ENCODE measurements at regions not wholly inside any gene's neighbourhood (a gene's known extent, or its start where the extent isn't known, plus 50 kb on each side); places are given as distances from the start of the nearest gene placed in this dataset.

- Mint-ChIP-seq H3K27ac (no peak overlapping the region), H3K9me3 (peaks cover 16% of the 10 kb centered on the region), H3K27me3 (peaks cover 7% of the 10 kb centered on the region), H3K4me3 (no peak overlapping the region), H3K4me1 (peaks cover 11% of the 10 kb centered on the region), H3K36me3 (ENCODE audit: low read depth) (no peaks in the 10 kb centered on the region)
- DNase-seq, result no peak
- intact Hi-C loops (cut with micrococcal nuclease), result no loop called here
These were observed 141.6 kb upstream of the CYP1B1 start for GRCh38 chr2:38217401-38218188.

GRCh38 chr2:38216886-38217285 lies 140.9 kb upstream of the CYP1B1 start:
- peaks cover 7% of the 10 kb centered on the region for H3K27me3 Mint-ChIP-seq
- no peak overlapping the region for H3K27ac Mint-ChIP-seq
- intact Hi-C loops (cut with micrococcal nuclease), result no loop called here
- DNase-seq, result no peak
- H3K9me3 Mint-ChIP-seq, result peaks cover 16% of the 10 kb centered on the region
- no peaks in the 10 kb centered on the region for H3K36me3 Mint-ChIP-seq (ENCODE audit: low read depth)
- no peak overlapping the region for H3K4me3 Mint-ChIP-seq
- peaks cover 11% of the 10 kb centered on the region for H3K4me1 Mint-ChIP-seq

- Mint-ChIP-seq H3K27ac (no peak overlapping the region), H3K4me1 (peaks cover 11% of the 10 kb centered on the region), H3K27me3 (peaks cover 14% of the 10 kb centered on the region), H3K4me3 (no peak overlapping the region), H3K9me3 (peaks cover 16% of the 10 kb centered on the region), H3K36me3 (ENCODE audit: low read depth) (no peaks in the 10 kb centered on the region)
- intact Hi-C loops (cut with micrococcal nuclease), result no loop called here
- DNase-seq, result no peak
These were observed 140.0 kb upstream of the CYP1B1 start for GRCh38 chr2:38215993-38216392.

GRCh38 chr2:38215522-38215921 lies 139.6 kb upstream of the CYP1B1 start:
- peaks cover 16% of the 10 kb centered on the region for H3K9me3 Mint-ChIP-seq
- H3K27ac Mint-ChIP-seq, result no peak overlapping the region

GRCh38 chr2:38214209-38214717 lies 138.3 kb upstream of the CYP1B1 start:
- H3K4me1 Mint-ChIP-seq, result peaks cover 11% of the 10 kb centered on the region
- intact Hi-C loops (cut with micrococcal nuclease), result no loop called here
- no peak overlapping the region for H3K27ac Mint-ChIP-seq

More at GRCh38 chr2:38215522-38215921, 139.6 kb upstream of the CYP1B1 start:
- intact Hi-C loops (cut with micrococcal nuclease), result no loop called here
- no peak for DNase-seq
- H3K4me3 Mint-ChIP-seq, result no peak overlapping the region
- peaks cover 11% of the 10 kb centered on the region for H3K4me1 Mint-ChIP-seq
- H3K36me3 Mint-ChIP-seq (ENCODE audit: low read depth), result no peaks in the 10 kb centered on the region
- H3K27me3 Mint-ChIP-seq, result peaks cover 14% of the 10 kb centered on the region

GRCh38 chr2:38213619-38214167 lies 137.7 kb upstream of the CYP1B1 start:
- peaks cover 11% of the 10 kb centered on the region for H3K4me1 Mint-ChIP-seq
- DNase-seq, result peak; percentile 58
- peak overlapping the region; percentile 34 for H3K27ac Mint-ChIP-seq
- peak overlapping the region; percentile 9 for H3K4me3 Mint-ChIP-seq
- intact Hi-C loops (cut with micrococcal nuclease), result no loop called here
- peaks cover 9% of the 10 kb centered on the region for H3K9me3 Mint-ChIP-seq
- peaks cover 17% of the 10 kb centered on the region for H3K27me3 Mint-ChIP-seq
- no peaks in the 10 kb centered on the region for H3K36me3 Mint-ChIP-seq (ENCODE audit: low read depth)

More at GRCh38 chr2:38214209-38214717, 138.3 kb upstream of the CYP1B1 start:
- Mint-ChIP-seq H3K4me3 (no peak overlapping the region), H3K9me3 (peaks cover 9% of the 10 kb centered on the region), H3K27me3 (peaks cover 15% of the 10 kb centered on the region), H3K36me3 (ENCODE audit: low read depth) (no peaks in the 10 kb centered on the region)
- peak; percentile 64 for DNase-seq

GRCh38 chr2:38212312-38212711 lies 136.4 kb upstream of the CYP1B1 start:
- no peak for DNase-seq
- H3K27ac Mint-ChIP-seq, result no peak overlapping the region
- H3K4me1 Mint-ChIP-seq, result peaks cover 11% of the 10 kb centered on the region
- intact Hi-C loops (cut with micrococcal nuclease), result no loop called here
- no peaks in the 10 kb centered on the region for H3K36me3 Mint-ChIP-seq (ENCODE audit: low read depth)
- peaks cover 15% of the 10 kb centered on the region for H3K27me3 Mint-ChIP-seq
- no peak overlapping the region for H3K4me3 Mint-ChIP-seq
- peaks cover 9% of the 10 kb centered on the region for H3K9me3 Mint-ChIP-seq

- Mint-ChIP-seq H3K4me3 (no peak overlapping the region), H3K27ac (no peak overlapping the region), H3K36me3 (ENCODE audit: low read depth) (no peaks in the 10 kb centered on the region), H3K4me1 (no peaks in the 10 kb centered on the region), H3K9me3 (no peaks in the 10 kb centered on the region), H3K27me3 (peaks cover 34% of the 10 kb centered on the region)
- intact Hi-C loops (cut with micrococcal nuclease), result no loop called here
- no peak for DNase-seq
These were observed 131.2 kb upstream of the CYP1B1 start for GRCh38 chr2:38207168-38207567.

- intact Hi-C loops (cut with micrococcal nuclease), result no loop called here
- peaks cover 38% of the 10 kb centered on the region for H3K27me3 Mint-ChIP-seq
- no peak overlapping the region for H3K27ac Mint-ChIP-seq
- H3K9me3 Mint-ChIP-seq, result no peaks in the 10 kb centered on the region
- no peak overlapping the region for H3K4me3 Mint-ChIP-seq
- no peaks in the 10 kb centered on the region for H3K36me3 Mint-ChIP-seq (ENCODE audit: low read depth)
- H3K4me1 Mint-ChIP-seq, result no peaks in the 10 kb centered on the region
- DNase-seq, result no peak
These were observed 127.5 kb upstream of the CYP1B1 start for GRCh38 chr2:38203446-38203810.

GRCh38 chr2:38202713-38203445 lies 126.9 kb upstream of the CYP1B1 start:
- no peaks in the 10 kb centered on the region for H3K9me3 Mint-ChIP-seq
- intact Hi-C loops (cut with micrococcal nuclease), result no loop called here
- no peak overlapping the region for H3K4me3 Mint-ChIP-seq
- peaks cover 35% of the 10 kb centered on the region for H3K27me3 Mint-ChIP-seq
- H3K36me3 Mint-ChIP-seq (ENCODE audit: low read depth), result no peaks in the 10 kb centered on the region
- H3K27ac Mint-ChIP-seq, result no peak overlapping the region
- H3K4me1 Mint-ChIP-seq, result no peaks in the 10 kb centered on the region
- DNase-seq, result no peak

- Mint-ChIP-seq H3K4me1 (no peaks in the 10 kb centered on the region), H3K27ac (no peak overlapping the region), H3K4me3 (no peak overlapping the region), H3K27me3 (peaks cover 33% of the 10 kb centered on the region), H3K9me3 (no peaks in the 10 kb centered on the region), H3K36me3 (ENCODE audit: low read depth) (no peaks in the 10 kb centered on the region)
- intact Hi-C loops (cut with micrococcal nuclease), result no loop called here
- no peak for DNase-seq
These were observed 125.8 kb upstream of the CYP1B1 start for GRCh38 chr2:38201784-38202183.

GRCh38 chr2:38200598-38200997 lies 124.6 kb upstream of the CYP1B1 start:
- Mint-ChIP-seq H3K27ac (no peak overlapping the region), H3K27me3 (peaks cover 28% of the 10 kb centered on the region), H3K4me3 (no peak overlapping the region), H3K4me1 (no peaks in the 10 kb centered on the region), H3K9me3 (no peaks in the 10 kb centered on the region), H3K36me3 (ENCODE audit: low read depth) (no peaks in the 10 kb centered on the region)
- intact Hi-C loops (cut with micrococcal nuclease), result no loop called here
- DNase-seq, result no peak

GRCh38 chr2:38199127-38199526 lies 123.2 kb upstream of the CYP1B1 start:
- DNase-seq, result no peak
- intact Hi-C loops (cut with micrococcal nuclease), result no loop called here
- Mint-ChIP-seq H3K4me3 (no peak overlapping the region), H3K27me3 (peaks cover 21% of the 10 kb centered on the region), H3K27ac (no peak overlapping the region), H3K9me3 (no peaks in the 10 kb centered on the region), H3K4me1 (no peaks in the 10 kb centered on the region), H3K36me3 (ENCODE audit: low read depth) (no peaks in the 10 kb centered on the region)

- intact Hi-C loops (cut with micrococcal nuclease), result no loop called here
These were observed 118.8 kb upstream of the CYP1B1 start for GRCh38 chr2:38194751-38195150.

More at GRCh38 chr2:38194751-38195150, 118.8 kb upstream of the CYP1B1 start:
- no peaks in the 10 kb centered on the region for H3K36me3 Mint-ChIP-seq (ENCODE audit: low read depth)
- H3K27ac Mint-ChIP-seq, result no peak overlapping the region
- no peak for DNase-seq
- peaks cover 5% of the 10 kb centered on the region for H3K27me3 Mint-ChIP-seq
- H3K9me3 Mint-ChIP-seq, result peaks cover 9% of the 10 kb centered on the region
- H3K4me1 Mint-ChIP-seq, result peaks cover 13% of the 10 kb centered on the region
- no peak overlapping the region for H3K4me3 Mint-ChIP-seq

Data from activated CD4-positive, alpha-beta T cell treated with anti-CD3 and anti-CD28 coated beads, Interleukin-2, amount 10 ng/mL, durations not matched to agents 24 days and 14 days (primary cell).